Fibroblast of the aortic adventitia (primary cell): ENCODE measurements at regions not wholly inside any gene's neighbourhood (a gene's known extent, or its start where the extent isn't known, plus 50 kb on each side); places are given as distances from the start of the nearest gene placed in this dataset.
A peak's percentile ranks its signal among the peaks of the same experiment; 100 is the strongest.

Experiments
- DNase-seq: peaks from one replicate; pipeline ENCODE4 v3.0.0-alpha.2; 2010; ENCODE audit warnings: low read depth
- H3K4me3 ChIP-seq: 2 replicates; pipeline ENCODE4 v1.5.1; 2011; ENCODE audit warnings: low read depth, mild to moderate bottlenecking, control low read depth, low read length, moderate library complexity
- CTCF ChIP-seq: IDR thresholded peaks from 2 replicates; pipeline ENCODE4 v1.5.1; 2011; ENCODE audit warnings: mild to moderate bottlenecking, low read length, control low read depth, inconsistent platforms; ENCODE audit not compliant: insufficient read depth

DNA sequence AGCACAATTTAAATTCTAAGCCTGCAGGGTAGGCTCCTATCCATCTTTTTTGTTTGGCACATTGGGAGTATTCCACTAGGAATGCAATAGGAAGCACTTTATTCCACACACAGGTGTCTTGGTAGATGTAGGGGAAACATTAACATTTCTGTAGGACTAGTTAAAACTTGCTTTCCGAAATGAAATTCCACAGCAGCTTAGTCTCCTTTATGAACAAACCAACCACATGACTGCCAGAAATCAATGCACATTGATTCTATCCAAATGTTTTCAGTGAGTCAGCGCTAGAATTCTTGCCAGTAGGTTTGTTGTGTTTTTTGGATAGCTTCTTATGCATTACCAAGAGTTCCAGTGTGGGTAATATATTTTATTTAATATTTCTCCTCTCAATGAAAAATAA is 207.9 kb upstream of the CSNK1A1L start:
- DNase-seq, result peak; percentile 96
- H3K4me3 ChIP-seq, result no peak overlapping the region
- TF ChIP-seq CTCF, result no peak

- DNase-seq, result peak; percentile 93
- TF ChIP-seq CTCF, result no peak
- H3K4me3 ChIP-seq, result no peak overlapping the region
These were observed 201.5 kb upstream of the CSNK1A1L start for GRCh38 chr13:37306778-37307544.

GRCh38 chr13:37303606-37304005 is 198.1 kb upstream of the CSNK1A1L start:
- DNase-seq, result no peak
- H3K4me3 ChIP-seq, result no peak overlapping the region
- TF ChIP-seq CTCF, result no peak

DNA sequence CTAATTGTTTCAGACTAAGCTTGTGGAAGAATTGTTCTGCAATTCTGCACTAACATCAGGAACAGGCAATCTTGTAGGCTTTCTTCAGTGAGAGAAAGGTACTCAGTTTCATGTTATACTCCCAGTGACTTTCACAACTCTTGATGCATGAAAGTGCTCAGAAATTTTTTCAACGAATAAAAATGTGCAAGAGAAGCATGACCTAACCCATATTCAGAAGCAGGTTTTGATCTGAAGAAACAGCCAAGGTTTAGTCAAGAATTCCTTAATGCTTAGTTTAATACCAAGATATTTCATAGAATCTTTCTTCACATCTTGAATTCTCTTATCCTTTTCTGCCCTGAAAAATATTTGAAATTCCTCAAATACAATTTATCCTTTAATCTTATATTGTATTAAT is 197.2 kb upstream of the CSNK1A1L start:
- no peak overlapping the region for H3K4me3 ChIP-seq
- no peak for TF ChIP-seq CTCF
- DNase-seq, result no peak

DNA sequence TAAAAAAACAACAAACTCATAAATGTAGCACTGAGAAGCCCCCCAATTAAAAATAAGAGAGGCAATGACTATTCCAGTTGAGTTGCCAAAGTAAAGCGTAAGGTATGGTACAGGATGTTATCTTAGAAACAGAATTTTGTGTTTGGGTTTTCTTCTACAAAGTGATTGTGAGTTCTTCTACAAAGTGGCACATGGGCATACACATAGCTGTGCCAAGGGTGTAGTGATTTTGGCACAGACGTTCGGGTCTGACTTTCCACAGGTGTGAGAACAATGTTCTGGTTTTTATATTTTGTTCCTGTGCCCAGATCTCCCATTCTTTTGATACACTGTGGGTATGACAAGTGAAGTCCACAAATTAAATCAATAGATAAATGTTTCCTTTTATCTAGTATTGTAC is 190.1 kb upstream of the CSNK1A1L start:
- no peak for DNase-seq
- H3K4me3 ChIP-seq, result no peak overlapping the region
- TF ChIP-seq CTCF, result no peak

DNA sequence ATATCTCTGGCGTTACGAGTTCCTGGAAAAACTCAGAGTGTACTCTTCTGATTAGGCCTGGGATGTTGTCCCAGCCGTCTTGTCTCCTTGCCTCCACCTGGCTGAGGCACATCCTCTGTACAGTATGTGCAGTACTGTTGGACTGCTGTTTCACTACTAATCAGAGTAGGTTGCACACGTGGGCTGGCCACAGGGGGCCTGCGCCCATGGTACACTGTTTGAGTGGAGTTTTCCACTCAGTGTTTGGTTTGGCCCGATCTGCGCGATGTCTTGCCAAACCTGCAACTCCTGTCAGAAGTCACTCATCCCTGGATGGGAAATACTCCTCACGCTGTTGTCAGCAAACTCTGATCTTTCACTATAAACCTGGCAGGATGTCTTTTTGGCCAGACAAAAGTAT is 189.6 kb upstream of the CSNK1A1L start:
- no peak for DNase-seq
- no peak for TF ChIP-seq CTCF
- H3K4me3 ChIP-seq, result no peak overlapping the region

GRCh38 chr13:37294472-37294871 is 189.0 kb upstream of the CSNK1A1L start:
- no peak for TF ChIP-seq CTCF
- H3K4me3 ChIP-seq, result no peak overlapping the region
- DNase-seq, result no peak
